ENCODE measurements at regions not wholly inside any gene's neighbourhood (a gene's known extent, or its start where the extent isn't known, plus 50 kb on each side); places are given as distances from the start of the nearest gene placed in this dataset.
A peak's percentile ranks its signal among the peaks of the same experiment; 100 is the strongest.

- peak in 3 of 5 donors; percentile 14 to 66 (median 52) for DNase-seq
- intact Hi-C loops (cut with DNase I) = no loop called here
- H3K36me3 ChIP-seq (ENCODE audit: control insufficient read depth in 2 of 3, insufficient read depth in 3 of 3, low read length in 3 of 3) = no peaks in the 10 kb centered on the region
- H3K27ac ChIP-seq (ENCODE audit: low read depth in 2 of 2, low read length in 2 of 2) = no peak overlapping the region
- peaks cover 0 to 2% (median 0%) of the 10 kb centered on the region in 3 donors for H3K9me3 ChIP-seq (ENCODE audit: control insufficient read depth in 2 of 3, insufficient read depth in 1 of 3, low read length in 3 of 3)
- H3K9ac ChIP-seq (ENCODE audit: low read length in 3 of 3) = no peak overlapping the region
- H3K4me1 ChIP-seq (ENCODE audit: control insufficient read depth in 2 of 3, insufficient read depth in 2 of 3, low read depth in 1 of 3, low read length in 3 of 3) = no peaks in the 10 kb centered on the region
- no peak for TF ChIP-seq CTCF (IDR thresholded peaks at IDR 0.05; ENCODE audit: borderline replicate concordance, extremely low read depth, insufficient read depth)
- H3K27me3 ChIP-seq (ENCODE audit: control insufficient read depth, insufficient read depth, low read length) = no peaks in the 10 kb centered on the region
- no peak overlapping the region for H3K4me3 ChIP-seq (ENCODE audit: low read length in 3 of 3)
- no peak for FAIRE-seq
Measured at GRCh38 chr1:5067246-5067645, 412.8 kb downstream of the AJAP1 start.

- FAIRE-seq (no peak), DNase-seq (no peak)
- H3K4me1 ChIP-seq (ENCODE audit: control insufficient read depth in 2 of 3, insufficient read depth in 2 of 3, low read depth in 1 of 3, low read length in 3 of 3) = no peaks in the 10 kb centered on the region
- H3K27ac ChIP-seq (ENCODE audit: low read depth in 2 of 2, low read length in 2 of 2) = no peak overlapping the region
- intact Hi-C loops (cut with DNase I) = no loop called here
- no peak overlapping the region for H3K9ac ChIP-seq (ENCODE audit: low read length in 3 of 3)
- H3K36me3 ChIP-seq (ENCODE audit: control insufficient read depth in 2 of 3, insufficient read depth in 3 of 3, low read length in 3 of 3) = no peaks in the 10 kb centered on the region
- H3K4me3 ChIP-seq (ENCODE audit: low read length in 3 of 3) = no peak overlapping the region
- TF ChIP-seq CTCF (IDR thresholded peaks at IDR 0.05; ENCODE audit: borderline replicate concordance, extremely low read depth, insufficient read depth) = no peak
- no peaks in the 10 kb centered on the region for H3K27me3 ChIP-seq (ENCODE audit: control insufficient read depth, insufficient read depth, low read length)
- peaks cover 0 to 2% (median 0%) of the 10 kb centered on the region in 3 donors for H3K9me3 ChIP-seq (ENCODE audit: control insufficient read depth in 2 of 3, insufficient read depth in 1 of 3, low read length in 3 of 3)
Measured at GRCh38 chr1:5053744-5054143, 399.3 kb downstream of the AJAP1 start.

GRCh38 chr1:5029136-5029535 is 374.7 kb downstream of the AJAP1 start:
- no peaks in the 10 kb centered on the region for H3K27me3 ChIP-seq (ENCODE audit: control insufficient read depth, insufficient read depth, low read length)
- H3K9me3 ChIP-seq (ENCODE audit: control insufficient read depth in 2 of 3, insufficient read depth in 1 of 3, low read length in 3 of 3) = no peaks in the 10 kb centered on the region
- no peaks in the 10 kb centered on the region for H3K4me1 ChIP-seq (ENCODE audit: control insufficient read depth in 2 of 3, insufficient read depth in 2 of 3, low read depth in 1 of 3, low read length in 3 of 3)
- H3K36me3 ChIP-seq (ENCODE audit: control insufficient read depth in 2 of 3, insufficient read depth in 3 of 3, low read length in 3 of 3) = no peaks in the 10 kb centered on the region
- H3K9ac ChIP-seq (ENCODE audit: low read length in 3 of 3) = no peak overlapping the region
- DNase-seq (no peak), FAIRE-seq (no peak)
- H3K27ac ChIP-seq (ENCODE audit: low read depth in 2 of 2, low read length in 2 of 2) = no peak overlapping the region
- intact Hi-C loops (cut with DNase I) = no loop called here
- TF ChIP-seq CTCF (IDR thresholded peaks at IDR 0.05; ENCODE audit: borderline replicate concordance, extremely low read depth, insufficient read depth) = no peak
- H3K4me3 ChIP-seq (ENCODE audit: low read length in 3 of 3) = no peak overlapping the region

- Histone ChIP-seq H3K9me3 (ENCODE audit: control insufficient read depth in 2 of 3, insufficient read depth in 1 of 3, low read length in 3 of 3) (no peaks in the 10 kb centered on the region), H3K4me3 (ENCODE audit: low read length in 3 of 3) (no peak overlapping the region), H3K36me3 (ENCODE audit: control insufficient read depth in 2 of 3, insufficient read depth in 3 of 3, low read length in 3 of 3) (no peaks in the 10 kb centered on the region), H3K4me1 (ENCODE audit: control insufficient read depth in 2 of 3, insufficient read depth in 2 of 3, low read depth in 1 of 3, low read length in 3 of 3) (no peaks in the 10 kb centered on the region), H3K27ac (ENCODE audit: low read depth in 2 of 2, low read length in 2 of 2) (no peak overlapping the region), H3K9ac (ENCODE audit: low read length in 3 of 3) (no peak overlapping the region), H3K27me3 (ENCODE audit: control insufficient read depth, insufficient read depth, low read length) (no peaks in the 10 kb centered on the region)
- intact Hi-C loops (cut with DNase I) = no loop called here
- FAIRE-seq (no peak), DNase-seq (no peak)
- no peak for TF ChIP-seq CTCF (IDR thresholded peaks at IDR 0.05; ENCODE audit: borderline replicate concordance, extremely low read depth, insufficient read depth)
Measured at GRCh38 chr1:5012249-5012648, 357.8 kb downstream of the AJAP1 start.
